Cardiac fibroblast (primary cell): ENCODE measurements at regions not wholly inside any gene's neighbourhood (a gene's known extent, or its start where the extent isn't known, plus 50 kb on each side); places are given as distances from the start of the nearest gene placed in this dataset.

ENCODE experiments used
- DNase-seq, 2 donors: peaks; one replicate each; pipeline versions ENCODE4 v3.0.0 to v3.0.0-alpha.2; 2010; ENCODE audit warnings: low read depth in 2 of 2
- H3K4me3 ChIP-seq, 2 donors: replicated peaks in 1 of 2; 1 replicate in 1 of 2; 2 replicates in 1 of 2; pipeline ENCODE4 v1.5.1; 2011; ENCODE audit warnings: low read depth in 2 of 2, low read length in 2 of 2, mild to moderate bottlenecking in 2 of 2, moderate library complexity in 1 of 2
- TF ChIP-seq, protein P1 (sequence below): IDR thresholded peaks from one replicate; pipeline ENCODE4 v1.5.1; 2011; ENCODE audit warnings: low read depth, mild to moderate bottlenecking, low read length, inconsistent platforms

DNA sequence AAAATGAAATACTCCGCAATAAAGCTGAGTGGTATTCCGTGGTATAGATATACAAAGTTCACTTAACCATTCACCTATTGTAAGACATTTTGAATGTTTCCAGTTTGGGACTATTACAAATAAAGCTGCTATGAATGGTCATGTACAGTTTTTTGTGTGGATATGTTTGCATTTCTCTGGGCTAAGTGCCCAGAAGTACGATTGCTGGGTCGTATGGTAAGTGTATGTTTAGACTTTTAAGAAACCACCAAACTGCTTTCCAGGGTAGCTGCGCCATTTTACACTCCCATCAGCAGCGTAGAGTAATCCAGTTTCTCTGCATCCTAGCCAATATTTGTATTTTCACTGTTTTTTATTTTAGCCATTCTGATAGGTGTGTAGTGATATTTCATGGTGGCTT, 208.4 kb upstream of the TLE3 start:
- H3K4me3 ChIP-seq: no peak overlapping the region
- TF ChIP-seq, protein P1, sequence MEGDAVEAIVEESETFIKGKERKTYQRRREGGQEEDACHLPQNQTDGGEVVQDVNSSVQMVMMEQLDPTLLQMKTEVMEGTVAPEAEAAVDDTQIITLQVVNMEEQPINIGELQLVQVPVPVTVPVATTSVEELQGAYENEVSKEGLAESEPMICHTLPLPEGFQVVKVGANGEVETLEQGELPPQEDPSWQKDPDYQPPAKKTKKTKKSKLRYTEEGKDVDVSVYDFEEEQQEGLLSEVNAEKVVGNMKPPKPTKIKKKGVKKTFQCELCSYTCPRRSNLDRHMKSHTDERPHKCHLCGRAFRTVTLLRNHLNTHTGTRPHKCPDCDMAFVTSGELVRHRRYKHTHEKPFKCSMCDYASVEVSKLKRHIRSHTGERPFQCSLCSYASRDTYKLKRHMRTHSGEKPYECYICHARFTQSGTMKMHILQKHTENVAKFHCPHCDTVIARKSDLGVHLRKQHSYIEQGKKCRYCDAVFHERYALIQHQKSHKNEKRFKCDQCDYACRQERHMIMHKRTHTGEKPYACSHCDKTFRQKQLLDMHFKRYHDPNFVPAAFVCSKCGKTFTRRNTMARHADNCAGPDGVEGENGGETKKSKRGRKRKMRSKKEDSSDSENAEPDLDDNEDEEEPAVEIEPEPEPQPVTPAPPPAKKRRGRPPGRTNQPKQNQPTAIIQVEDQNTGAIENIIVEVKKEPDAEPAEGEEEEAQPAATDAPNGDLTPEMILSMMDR: no peak
- no peak for DNase-seq

GRCh38 chr15:70303981-70304380, 206.3 kb upstream of the TLE3 start:
- no peak for DNase-seq

GRCh38 chr15:70302360-70302759, 204.6 kb upstream of the TLE3 start:
- DNase-seq: no peak
- TF ChIP-seq, protein P1: no peak
- H3K4me3 ChIP-seq: no peak overlapping the region

More at GRCh38 chr15:70303981-70304380, 206.3 kb upstream of the TLE3 start:
- TF ChIP-seq, protein P1: no peak
- H3K4me3 ChIP-seq: no peak overlapping the region

DNA sequence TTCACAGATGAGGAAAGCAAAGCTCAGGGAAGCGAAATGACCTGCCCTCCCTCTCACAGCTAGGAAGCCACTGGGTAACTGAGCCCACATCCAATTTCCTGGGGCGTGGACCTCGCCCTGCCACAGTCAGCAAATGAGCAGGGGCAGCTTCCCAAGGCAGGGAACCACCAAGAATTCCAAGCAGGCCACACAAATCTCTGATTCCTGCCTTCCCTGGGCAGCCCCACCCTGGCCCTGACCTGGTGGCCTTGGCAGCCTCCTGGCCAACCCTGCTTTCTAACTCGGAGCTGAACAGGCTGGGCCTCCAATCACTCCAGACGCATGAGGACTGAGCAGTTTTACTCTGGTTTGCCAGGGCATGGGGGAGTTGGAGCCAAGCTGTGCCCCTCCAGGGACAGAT, 203.7 kb upstream of the TLE3 start:
- no peak for DNase-seq
- TF ChIP-seq, protein P1: no peak
- no peak overlapping the region for H3K4me3 ChIP-seq

- no peak overlapping the region for H3K4me3 ChIP-seq
- DNase-seq: no peak
Observed at GRCh38 chr15:70299931-70300869, 202.5 kb upstream of the TLE3 start.

DNA sequence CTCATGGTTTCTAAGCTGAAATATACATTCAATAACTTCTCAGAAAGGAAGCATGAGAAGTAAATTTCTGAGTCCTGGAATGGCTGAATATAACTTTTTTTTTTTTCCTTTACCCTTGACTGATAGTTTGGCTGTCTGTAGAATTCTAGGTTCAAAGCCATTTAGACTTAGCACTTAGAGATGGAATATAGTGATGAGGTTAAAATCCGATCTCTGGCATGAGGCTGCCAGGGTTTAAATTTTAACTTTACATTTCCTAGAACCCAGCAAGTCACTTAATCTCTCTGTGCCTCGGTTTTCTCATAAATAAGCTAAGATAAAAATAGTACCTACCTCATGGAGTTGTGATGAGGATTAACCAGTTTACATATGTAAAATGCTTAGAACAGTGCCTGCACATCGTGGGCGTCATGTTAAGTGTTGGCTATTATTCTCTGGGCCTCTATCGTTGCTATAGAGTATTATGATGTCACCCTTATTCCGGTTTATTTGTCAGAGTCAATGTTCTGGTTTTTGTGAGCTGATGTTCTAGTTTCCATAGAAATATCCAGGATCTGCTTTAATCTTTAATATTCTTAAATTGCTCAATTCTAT, 199.8 kb upstream of the TLE3 start:
- TF ChIP-seq, protein P1: no peak
- no peak for DNase-seq
- no peak overlapping the region for H3K4me3 ChIP-seq

More at GRCh38 chr15:70299931-70300869, 202.5 kb upstream of the TLE3 start:
- TF ChIP-seq, protein P1: no peak
